Vagina (tissue), 2 donors: ENCODE measurements at regions not wholly inside any gene's neighbourhood (a gene's known extent, or its start where the extent isn't known, plus 50 kb on each side); places are given as distances from the start of the nearest gene placed in this dataset.

Experiments used
- DNase-seq, 2 donors: peaks; one replicate each; pipeline ENCODE4 v3.0.0-alpha.2; 2017; ENCODE audit errors: extremely low spot score in 2 of 2
- H3K27ac ChIP-seq: fragments of 200-600 bp; sonication (generic); one replicate; pipeline ENCODE4 v1.5.1; 2019
- H3K27me3 ChIP-seq: fragments of 200-600 bp; sonication (generic); one replicate; pipeline ENCODE4 v1.5.1; 2019
- H3K36me3 ChIP-seq, 2 donors: fragments of 200-600 bp; sonication (generic); one replicate each; pipeline ENCODE4 v1.5.1; 2017 to 2019
- H3K4me1 ChIP-seq: fragments of 200-600 bp; sonication (generic); one replicate; pipeline ENCODE4 v1.5.1; 2019
- H3K4me3 ChIP-seq, 2 donors: fragments of 200-600 bp; sonication (generic); 1 replicate in 1 of 2; 2 replicates in 1 of 2; pipeline ENCODE4 v1.5.1; 2016 to 2019
- H3K9me3 ChIP-seq: fragments of 200-600 bp; sonication (generic); one replicate; pipeline ENCODE4 v1.5.1; 2019
- POLR2A ChIP-seq, 2 donors: fragments of 450-650 bp; IDR thresholded peaks; one replicate each; pipeline ENCODE4 v1.6.1; 2017; ENCODE audit warnings: antibody characterized with exemption in 2 of 2, mild to moderate bottlenecking in 2 of 2, moderate library complexity in 2 of 2
- POLR2AphosphoS5 ChIP-seq, 2 donors: sonication (generic); formaldehyde crosslinking; IDR thresholded peaks; one replicate each; pipeline ENCODE4 v1.9.0; 2017; ENCODE audit warnings: antibody characterized with exemption in 2 of 2, mild to moderate bottlenecking in 2 of 2, low read depth in 1 of 2; ENCODE audit not compliant: insufficient read depth in 1 of 2
- intact Hi-C: fragments of 100-400 bp; cut with DNase I; formaldehyde crosslinking; loops from one replicate; pipeline ENCODE4 v1.15.1; 2023
- TF ChIP-seq, protein P1 (sequence below), 3 experiments: fragments of 450-650 bp in 2 of 3; fragments of 200-600 bp in 1 of 3; sonication (generic) in 1 of 3; IDR thresholded peaks; one replicate each; pipeline ENCODE4 v1.5.1; 2017 to 2019; ENCODE audit warnings: antibody characterized with exemption in 3 of 3, mild to moderate bottlenecking in 2 of 3, moderate library complexity in 2 of 3

GRCh38 chr2:7279421-7279949 is 362.3 kb downstream of the RNF144A start:
- H3K27ac ChIP-seq: no peak overlapping the region
- no peaks in the 10 kb centered on the region for H3K9me3 ChIP-seq
- H3K4me1 ChIP-seq: no peaks in the 10 kb centered on the region
- H3K4me3 ChIP-seq: no peak overlapping the region
- H3K27me3 ChIP-seq: no peaks in the 10 kb centered on the region
- TF ChIP-seq POLR2AphosphoS5 (IDR thresholded peaks at IDR 0.05; ENCODE audit: insufficient read depth in 1 of 2, low read depth in 1 of 2) (no peak), POLR2A (IDR thresholded peaks at IDR 0.05) (no peak)
- TF ChIP-seq, protein P1, sequence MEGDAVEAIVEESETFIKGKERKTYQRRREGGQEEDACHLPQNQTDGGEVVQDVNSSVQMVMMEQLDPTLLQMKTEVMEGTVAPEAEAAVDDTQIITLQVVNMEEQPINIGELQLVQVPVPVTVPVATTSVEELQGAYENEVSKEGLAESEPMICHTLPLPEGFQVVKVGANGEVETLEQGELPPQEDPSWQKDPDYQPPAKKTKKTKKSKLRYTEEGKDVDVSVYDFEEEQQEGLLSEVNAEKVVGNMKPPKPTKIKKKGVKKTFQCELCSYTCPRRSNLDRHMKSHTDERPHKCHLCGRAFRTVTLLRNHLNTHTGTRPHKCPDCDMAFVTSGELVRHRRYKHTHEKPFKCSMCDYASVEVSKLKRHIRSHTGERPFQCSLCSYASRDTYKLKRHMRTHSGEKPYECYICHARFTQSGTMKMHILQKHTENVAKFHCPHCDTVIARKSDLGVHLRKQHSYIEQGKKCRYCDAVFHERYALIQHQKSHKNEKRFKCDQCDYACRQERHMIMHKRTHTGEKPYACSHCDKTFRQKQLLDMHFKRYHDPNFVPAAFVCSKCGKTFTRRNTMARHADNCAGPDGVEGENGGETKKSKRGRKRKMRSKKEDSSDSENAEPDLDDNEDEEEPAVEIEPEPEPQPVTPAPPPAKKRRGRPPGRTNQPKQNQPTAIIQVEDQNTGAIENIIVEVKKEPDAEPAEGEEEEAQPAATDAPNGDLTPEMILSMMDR (IDR thresholded peaks at IDR 0.05): no peak
- no peak for DNase-seq
- intact Hi-C loops: no loop called here
- H3K36me3 ChIP-seq: no peaks in the 10 kb centered on the region

DNA sequence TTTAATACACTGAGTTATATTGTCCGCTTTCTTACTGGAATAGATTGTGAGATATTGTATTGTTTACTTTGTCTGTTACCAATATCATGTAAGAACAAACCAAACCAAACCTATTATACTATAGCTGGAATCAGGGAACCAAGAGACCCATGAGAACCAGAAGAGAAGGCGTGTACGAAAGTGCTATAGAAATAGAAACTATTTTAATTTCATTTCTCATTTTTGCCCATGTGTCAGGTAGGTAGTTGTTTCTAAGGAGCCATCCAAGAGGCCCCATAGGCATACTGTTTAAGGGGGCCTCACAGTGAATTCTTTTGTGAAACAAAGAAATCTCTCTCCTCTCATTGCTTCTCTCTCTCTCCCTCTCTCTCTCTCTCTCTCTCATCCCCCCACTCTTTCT is 363.6 kb downstream of the RNF144A start:
- TF ChIP-seq, protein P1 (IDR thresholded peaks at IDR 0.05): no peak
- TF ChIP-seq POLR2A (IDR thresholded peaks at IDR 0.05) (no peak), POLR2AphosphoS5 (IDR thresholded peaks at IDR 0.05; ENCODE audit: insufficient read depth in 1 of 2, low read depth in 1 of 2) (no peak)
- H3K9me3 ChIP-seq: no peaks in the 10 kb centered on the region
- no peaks in the 10 kb centered on the region for H3K4me1 ChIP-seq
- no peaks in the 10 kb centered on the region for H3K27me3 ChIP-seq
- no peak for DNase-seq
- intact Hi-C loops: no loop called here
- no peak overlapping the region for H3K4me3 ChIP-seq
- H3K27ac ChIP-seq: no peak overlapping the region
- H3K36me3 ChIP-seq: no peaks in the 10 kb centered on the region

- no peaks in the 10 kb centered on the region for H3K27me3 ChIP-seq
- DNase-seq: no peak
These were observed 364.3 kb downstream of the RNF144A start for GRCh38 chr2:7281231-7282201.

DNA sequence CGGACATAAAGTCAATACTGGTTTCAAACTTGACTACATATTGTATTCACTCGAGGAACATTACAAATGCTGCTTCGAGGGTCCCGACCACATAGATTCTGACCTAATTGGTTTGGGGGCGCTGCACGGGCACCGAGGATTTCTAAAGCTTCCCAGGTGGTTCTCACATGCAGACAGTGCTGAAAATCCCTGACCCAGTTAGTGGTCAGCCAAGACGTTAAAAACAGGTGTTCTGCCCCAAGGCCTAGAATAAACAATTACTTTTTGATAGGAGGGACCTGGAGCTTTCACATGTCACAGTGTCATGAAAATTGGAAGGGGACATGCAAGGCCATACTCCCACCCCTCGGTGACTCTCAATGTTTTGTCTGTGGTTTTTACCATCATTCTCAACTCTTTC is 368.9 kb downstream of the RNF144A start:
- TF ChIP-seq POLR2AphosphoS5 (IDR thresholded peaks at IDR 0.05; ENCODE audit: insufficient read depth in 1 of 2, low read depth in 1 of 2): no peak
- TF ChIP-seq POLR2A (IDR thresholded peaks at IDR 0.05): no peak
- TF ChIP-seq, protein P1 (IDR thresholded peaks at IDR 0.05): no peak
- H3K9me3 ChIP-seq: no peaks in the 10 kb centered on the region
- H3K4me3 ChIP-seq: no peak overlapping the region
- H3K27ac ChIP-seq: no peak overlapping the region
- H3K27me3 ChIP-seq: no peaks in the 10 kb centered on the region
- H3K4me1 ChIP-seq: no peaks in the 10 kb centered on the region
- intact Hi-C loops: no loop called here
- DNase-seq: no peak
- H3K36me3 ChIP-seq: no peaks in the 10 kb centered on the region

More at GRCh38 chr2:7281231-7282201, 364.3 kb downstream of the RNF144A start:
- no peaks in the 10 kb centered on the region for H3K36me3 ChIP-seq
- H3K4me3 ChIP-seq: no peak overlapping the region
- TF ChIP-seq POLR2AphosphoS5 (IDR thresholded peaks at IDR 0.05; ENCODE audit: insufficient read depth in 1 of 2, low read depth in 1 of 2) (no peak), POLR2A (IDR thresholded peaks at IDR 0.05) (no peak)
- TF ChIP-seq, protein P1 (IDR thresholded peaks at IDR 0.05): no peak
- intact Hi-C loops: no loop called here
- no peaks in the 10 kb centered on the region for H3K4me1 ChIP-seq
- no peak overlapping the region for H3K27ac ChIP-seq
- H3K9me3 ChIP-seq: no peaks in the 10 kb centered on the region

DNA sequence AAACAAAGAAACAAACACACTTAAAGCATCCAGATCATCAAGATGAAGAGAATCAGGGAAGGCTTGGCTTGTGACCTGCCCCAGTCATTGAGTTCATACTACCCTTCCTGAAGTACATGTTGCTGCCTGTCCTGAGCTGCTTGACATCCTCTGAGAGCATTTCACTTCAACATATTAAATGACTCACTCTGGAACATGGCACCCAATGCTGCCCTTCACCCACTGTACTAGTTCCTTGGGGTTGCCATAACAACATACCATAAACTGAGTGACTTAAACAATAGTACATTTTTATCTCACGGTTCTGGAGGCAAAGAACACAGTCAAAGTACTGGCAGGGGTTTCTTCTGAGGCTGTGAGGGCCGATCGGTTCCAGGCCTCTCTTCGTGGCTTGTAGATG is 371.3 kb downstream of the RNF144A start:
- no peaks in the 10 kb centered on the region for H3K9me3 ChIP-seq
- no peak overlapping the region for H3K27ac ChIP-seq
- H3K27me3 ChIP-seq: no peaks in the 10 kb centered on the region
- TF ChIP-seq POLR2AphosphoS5 (IDR thresholded peaks at IDR 0.05; ENCODE audit: insufficient read depth in 1 of 2, low read depth in 1 of 2) (no peak), POLR2A (IDR thresholded peaks at IDR 0.05) (no peak)
- TF ChIP-seq, protein P1 (IDR thresholded peaks at IDR 0.05): no peak
- H3K4me1 ChIP-seq: no peaks in the 10 kb centered on the region
- no peak overlapping the region for H3K4me3 ChIP-seq
- no peak for DNase-seq
- intact Hi-C loops: no loop called here
- H3K36me3 ChIP-seq: no peaks in the 10 kb centered on the region
